Sigmoid colon (tissue), 6 donors: ENCODE measurements at regions not wholly inside any gene's neighbourhood (a gene's known extent, or its start where the extent isn't known, plus 50 kb on each side); places are given as distances from the start of the nearest gene placed in this dataset.
"Not testable (repeated sequence)": the region's sequence is repeated elsewhere in the genome, so short reads cannot be mapped to it uniquely, and the experiment has no call there.

Experiments
- DNase-seq: peaks from one replicate; pipeline ENCODE4 v3.0.0-alpha.2; 2019
- H3K27ac ChIP-seq, 4 donors: fragments of 200-600 bp; sonication (generic); one replicate each; pipeline ENCODE4 v1.5.1; 2016 to 2019; ENCODE audit warnings: mild to moderate bottlenecking in 1 of 4
- H3K27me3 ChIP-seq, 3 donors: fragments of 200-600 bp; sonication (generic); one replicate each; pipeline ENCODE4 v1.5.1; 2019; ENCODE audit warnings: mild to moderate bottlenecking in 1 of 3
- H3K36me3 ChIP-seq, 4 donors: fragments of 200-600 bp; sonication (generic); one replicate each; pipeline ENCODE4 v1.5.1; 2016 to 2019
- H3K4me1 ChIP-seq, 4 donors: fragments of 200-600 bp; sonication (generic); one replicate each; pipeline ENCODE4 v1.5.1; 2017 to 2019
- H3K4me3 ChIP-seq, 4 donors: fragments of 200-600 bp; sonication (generic); one replicate each; pipeline ENCODE4 v1.5.1; 2017 to 2019; ENCODE audit warnings: mild to moderate bottlenecking in 2 of 4, moderate library complexity in 1 of 4
- H3K9me3 ChIP-seq, 4 donors: fragments of 200-600 bp in 3 of 4; sonication (generic) in 3 of 4; one replicate each; pipeline versions ENCODE4 v1.5.1 to v1.6.1; 2013 to 2019
- EP300 ChIP-seq, 4 donors: sonication (generic); formaldehyde crosslinking; IDR thresholded peaks; one replicate each; pipeline ENCODE4 v1.6.1; 2017; ENCODE audit warnings: antibody characterized with exemption in 4 of 4
- POLR2A ChIP-seq, 2 donors: fragments of 450-650 bp; IDR thresholded peaks; one replicate each; pipeline ENCODE4 v1.6.1; 2016; ENCODE audit warnings: antibody characterized with exemption in 2 of 2, mild to moderate bottlenecking in 2 of 2, moderate library complexity in 2 of 2
- POLR2AphosphoS5 ChIP-seq, 4 donors: sonication (generic); formaldehyde crosslinking; IDR thresholded peaks; one replicate each; pipeline ENCODE4 v1.6.1; 2017; ENCODE audit warnings: antibody characterized with exemption in 4 of 4
- WGBS, 2 donors: extraction: QIAGEN DNeasy Blood & Tissue Kit; methylation state at CpG; one replicate each; pipeline ENCODE4 v1.1.7; 2013; 5-methylcytosine and 5-hydroxymethylcytosine counted together
- intact Hi-C: fragments of 100-400 bp; cut with DNase I; formaldehyde crosslinking; loops from one replicate; pipeline ENCODE4 v1.15.1; 2023
- TF ChIP-seq, protein P1 (sequence below), 4 experiments: fragments of 450-650 bp in 3 of 4; fragments of 200-600 bp in 1 of 4; IDR thresholded peaks; one replicate each; pipeline ENCODE4 v1.5.1; 2016 to 2019; ENCODE audit warnings: antibody characterized with exemption in 4 of 4, mild to moderate bottlenecking in 3 of 4, moderate library complexity in 2 of 4
- donor health status: healthy with polysubstance abuse.
- donor health status: healthy.

DNA sequence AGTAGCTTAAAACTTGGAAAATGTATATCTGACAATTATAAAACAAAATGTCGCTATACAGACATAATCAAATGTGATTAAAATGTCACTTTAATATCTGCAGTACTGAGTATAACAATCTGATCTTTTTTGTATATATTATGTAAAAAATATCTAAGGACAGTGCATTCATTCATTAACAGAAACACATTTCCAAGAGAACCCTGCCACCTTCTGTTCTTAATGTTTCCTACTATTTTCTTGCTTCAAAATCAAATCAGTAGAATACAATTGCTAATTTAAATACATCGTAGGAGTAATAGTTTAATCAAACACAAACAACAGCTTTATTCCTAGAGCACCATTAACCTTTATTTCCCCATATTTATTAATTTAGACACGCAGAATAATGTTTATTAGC lies 142.6 kb upstream of the ST8SIA4 start:
- Histone ChIP-seq H3K9me3 (no peaks in the 10 kb centered on the region), H3K4me3 (no peak overlapping the region), H3K4me1 (no peaks in the 10 kb centered on the region), H3K36me3 (no peaks in the 10 kb centered on the region), H3K27me3 (no peaks in the 10 kb centered on the region), H3K27ac (no peak overlapping the region)
- WGBS, 2 donors: 70 to 81% methylated on average over 3 of the region's 3 CpGs
- TF ChIP-seq, protein P1, sequence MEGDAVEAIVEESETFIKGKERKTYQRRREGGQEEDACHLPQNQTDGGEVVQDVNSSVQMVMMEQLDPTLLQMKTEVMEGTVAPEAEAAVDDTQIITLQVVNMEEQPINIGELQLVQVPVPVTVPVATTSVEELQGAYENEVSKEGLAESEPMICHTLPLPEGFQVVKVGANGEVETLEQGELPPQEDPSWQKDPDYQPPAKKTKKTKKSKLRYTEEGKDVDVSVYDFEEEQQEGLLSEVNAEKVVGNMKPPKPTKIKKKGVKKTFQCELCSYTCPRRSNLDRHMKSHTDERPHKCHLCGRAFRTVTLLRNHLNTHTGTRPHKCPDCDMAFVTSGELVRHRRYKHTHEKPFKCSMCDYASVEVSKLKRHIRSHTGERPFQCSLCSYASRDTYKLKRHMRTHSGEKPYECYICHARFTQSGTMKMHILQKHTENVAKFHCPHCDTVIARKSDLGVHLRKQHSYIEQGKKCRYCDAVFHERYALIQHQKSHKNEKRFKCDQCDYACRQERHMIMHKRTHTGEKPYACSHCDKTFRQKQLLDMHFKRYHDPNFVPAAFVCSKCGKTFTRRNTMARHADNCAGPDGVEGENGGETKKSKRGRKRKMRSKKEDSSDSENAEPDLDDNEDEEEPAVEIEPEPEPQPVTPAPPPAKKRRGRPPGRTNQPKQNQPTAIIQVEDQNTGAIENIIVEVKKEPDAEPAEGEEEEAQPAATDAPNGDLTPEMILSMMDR (IDR thresholded peaks at IDR 0.05): no peak
- TF ChIP-seq POLR2A (IDR thresholded peaks at IDR 0.05) (no peak), EP300 (IDR thresholded peaks at IDR 0.05) (no peak), POLR2AphosphoS5 (IDR thresholded peaks at IDR 0.05) (no peak)
- intact Hi-C loops: no loop called here
- DNase-seq: no peak

DNA sequence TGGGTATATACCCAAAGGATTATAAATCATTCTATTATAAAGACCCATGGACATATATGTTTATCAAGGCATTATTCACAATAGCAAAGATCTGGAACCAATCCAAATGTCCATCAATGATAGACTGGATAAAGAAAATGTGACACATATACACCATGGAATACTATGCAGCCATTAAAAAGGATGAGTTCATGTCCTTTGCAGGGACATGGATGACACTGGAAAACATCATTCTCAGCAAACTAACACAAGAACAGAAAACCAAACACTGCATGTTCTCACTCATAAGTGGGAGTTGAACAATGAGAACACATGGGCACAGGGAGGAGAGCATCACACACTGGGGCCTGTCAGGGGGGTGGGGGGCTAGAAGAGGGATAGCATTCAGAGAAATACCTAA lies 136.9 kb upstream of the ST8SIA4 start:
- intact Hi-C loops: not testable (repeated sequence)

DNA sequence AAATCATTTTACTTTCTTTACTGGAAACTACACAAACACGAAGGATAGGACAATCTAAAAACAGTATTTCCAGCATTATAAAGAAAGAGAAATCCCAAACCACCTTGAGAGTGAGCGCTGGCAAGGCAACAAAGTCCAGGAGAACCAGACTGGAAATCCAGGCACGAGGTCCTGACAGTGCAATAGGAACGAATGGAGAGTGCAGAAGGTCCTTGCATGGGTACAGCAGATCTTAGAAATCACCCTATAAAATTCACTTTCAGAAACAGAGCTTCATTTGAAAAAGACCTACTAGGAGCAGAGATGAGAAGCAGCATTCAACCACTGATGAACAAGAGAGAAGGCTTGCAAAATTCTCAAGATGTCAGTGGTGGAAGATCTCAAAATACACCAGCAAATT lies 133.7 kb upstream of the ST8SIA4 start:
- Histone ChIP-seq H3K4me3 (no peak overlapping the region), H3K27me3 (no peaks in the 10 kb centered on the region), H3K4me1 (no peaks in the 10 kb centered on the region), H3K36me3 (no peaks in the 10 kb centered on the region), H3K9me3 (no peaks in the 10 kb centered on the region), H3K27ac (no peak overlapping the region)
- TF ChIP-seq POLR2A (IDR thresholded peaks at IDR 0.05) (no peak), POLR2AphosphoS5 (IDR thresholded peaks at IDR 0.05) (no peak), EP300 (IDR thresholded peaks at IDR 0.05) (no peak)
- TF ChIP-seq, protein P1 (IDR thresholded peaks at IDR 0.05): no peak
- intact Hi-C loops: no loop called here
- WGBS, 2 donors: 66 to 80% methylated on average over 4 of the region's 4 CpGs
- DNase-seq: no peak

More for the DNA sequence above, 136.9 kb upstream of the ST8SIA4 start:
- H3K4me1 ChIP-seq, H3K27ac ChIP-seq, DNase-seq, H3K4me3 ChIP-seq, H3K27me3 ChIP-seq, H3K9me3 ChIP-seq, H3K36me3 ChIP-seq: not testable (repeated sequence)

DNA sequence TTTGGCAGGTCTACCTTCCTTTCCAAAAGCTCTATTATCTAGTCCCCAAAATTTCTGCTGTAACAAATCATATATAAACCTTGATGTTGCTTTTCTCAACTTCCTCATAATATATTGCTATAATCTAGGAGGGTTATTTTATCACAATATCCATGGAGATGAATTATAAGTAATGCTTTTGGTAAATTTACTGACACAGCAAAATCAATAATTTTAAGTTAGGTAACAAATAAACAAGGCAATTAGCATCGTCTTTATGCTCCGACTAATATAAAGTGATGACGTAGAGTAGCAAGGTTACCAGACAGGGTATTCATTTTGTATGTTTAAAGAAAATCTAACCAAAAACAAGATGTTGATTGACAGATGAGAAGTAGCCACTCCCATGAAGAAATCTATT lies 132.3 kb upstream of the ST8SIA4 start:
- TF ChIP-seq POLR2A (IDR thresholded peaks at IDR 0.05): no peak
- no peak for TF ChIP-seq EP300 (IDR thresholded peaks at IDR 0.05)
- no peak for TF ChIP-seq POLR2AphosphoS5 (IDR thresholded peaks at IDR 0.05)
- TF ChIP-seq, protein P1 (IDR thresholded peaks at IDR 0.05): no peak
- no peak overlapping the region for H3K27ac ChIP-seq
- no peaks in the 10 kb centered on the region for H3K4me1 ChIP-seq
- WGBS, 2 donors: 91 to 95% methylated on average over 3 of the region's 3 CpGs
- intact Hi-C loops: no loop called here
- no peak overlapping the region for H3K4me3 ChIP-seq
- DNase-seq: no peak
- H3K9me3 ChIP-seq: no peaks in the 10 kb centered on the region
- no peaks in the 10 kb centered on the region for H3K27me3 ChIP-seq
- no peaks in the 10 kb centered on the region for H3K36me3 ChIP-seq

DNA sequence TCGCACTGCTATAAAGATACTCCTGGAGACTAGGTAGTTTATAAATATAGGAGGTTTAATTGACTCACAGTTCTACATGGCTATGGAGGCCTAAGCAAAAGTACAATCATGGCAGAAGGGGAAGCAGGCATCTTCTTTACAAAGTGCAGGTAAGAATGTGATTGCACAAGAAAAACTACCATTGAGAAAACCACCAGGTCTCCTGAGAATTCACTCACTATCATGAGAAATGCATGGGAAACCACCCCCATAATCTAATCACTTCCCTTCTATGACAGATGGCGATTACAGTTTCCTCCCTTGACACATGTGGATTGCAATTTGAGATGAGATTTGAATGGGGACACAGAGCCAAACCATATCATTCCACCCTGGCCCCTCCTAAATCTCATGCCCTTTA lies 121.2 kb upstream of the ST8SIA4 start:
- intact Hi-C loops: no loop called here
- TF ChIP-seq POLR2A (IDR thresholded peaks at IDR 0.05): no peak
- TF ChIP-seq, protein P1 (IDR thresholded peaks at IDR 0.05): no peak
- TF ChIP-seq EP300 (IDR thresholded peaks at IDR 0.05): no peak
- TF ChIP-seq POLR2AphosphoS5 (IDR thresholded peaks at IDR 0.05): no peak
- Histone ChIP-seq H3K4me1 (no peaks in the 10 kb centered on the region), H3K27ac (no peak overlapping the region), H3K4me3 (no peak overlapping the region), H3K36me3 (no peaks in the 10 kb centered on the region), H3K27me3 (no peaks in the 10 kb centered on the region), H3K9me3 (no peaks in the 10 kb centered on the region)
- 78 to 83% methylated on average over 2 of the region's 2 CpGs for WGBS, 2 donors
- DNase-seq: no peak
